Liver (tissue), 8 donors: ENCODE measurements at regions not wholly inside any gene's neighbourhood (a gene's known extent, or its start where the extent isn't known, plus 50 kb on each side); places are given as distances from the start of the nearest gene placed in this dataset.

Source experiments
- DNase-seq: peaks from one replicate; pipeline ENCODE4 v3.0.0-alpha.2; 2017; ENCODE audit warnings: low spot score
- H3K27ac ChIP-seq, 2 donors: one replicate each; pipeline ENCODE4 v1.7.0; 2013; ENCODE audit warnings: inconsistent platforms in 2 of 2, low read length in 2 of 2, control low read depth in 1 of 2, low read depth in 1 of 2, mild to moderate bottlenecking in 1 of 2
- H3K27me3 ChIP-seq, 4 donors: one replicate each; pipeline versions ENCODE4 v1.6.1 to v1.7.0; 2013; ENCODE audit warnings: low read length in 3 of 4, inconsistent platforms in 1 of 4, mild to moderate bottlenecking in 1 of 4, moderate library complexity in 1 of 4; ENCODE audit not compliant: control insufficient read depth in 4 of 4, insufficient read depth in 4 of 4
- H3K36me3 ChIP-seq, 4 donors: one replicate each; pipeline versions ENCODE4 v1.6.1 to v1.7.0; 2013; ENCODE audit warnings: low read length in 3 of 4, mild to moderate bottlenecking in 3 of 4, low read depth in 1 of 4, moderate library complexity in 1 of 4; ENCODE audit not compliant: control insufficient read depth in 4 of 4, insufficient read depth in 3 of 4
- H3K4me1 ChIP-seq, 4 donors: one replicate each; pipeline versions ENCODE4 v1.6.1 to v1.7.0; 2013; ENCODE audit warnings: low read length in 3 of 4, mild to moderate bottlenecking in 3 of 4, moderate library complexity in 1 of 4; ENCODE audit not compliant: control insufficient read depth in 4 of 4, insufficient read depth in 4 of 4
- H3K4me3 ChIP-seq, 3 donors: one replicate each; pipeline versions ENCODE4 v1.6.1 to v1.7.0; 2013; ENCODE audit warnings: low read length in 3 of 3, control low read depth in 1 of 3, low read depth in 1 of 3, mild to moderate bottlenecking in 1 of 3
- H3K9ac ChIP-seq, 2 donors: one replicate each; pipeline ENCODE4 v1.7.0; 2013; ENCODE audit warnings: low read length in 2 of 2, mild to moderate bottlenecking in 2 of 2, moderate library complexity in 2 of 2, control low read depth in 1 of 2, low read depth in 1 of 2
- H3K9me3 ChIP-seq, 4 donors: one replicate each; pipeline versions ENCODE4 v1.6.1 to v1.7.0; 2013; ENCODE audit warnings: low read length in 3 of 4; ENCODE audit not compliant: control insufficient read depth in 4 of 4
- EGR1 ChIP-seq, 2 donors: IDR thresholded peaks; 2 replicates each; pipeline ENCODE4 v1.6.1; 2016 to 2018; ENCODE audit warnings: antibody characterized with exemption in 2 of 2, low read depth in 2 of 2
- FOXA1 ChIP-seq: IDR thresholded peaks from 2 replicates; pipeline ENCODE4 v1.6.1; 2016; ENCODE audit warnings: antibody characterized with exemption
- FOXA2 ChIP-seq: IDR thresholded peaks from 2 replicates; pipeline ENCODE4 v1.6.1; 2016; ENCODE audit warnings: antibody characterized with exemption
- GABPA ChIP-seq, 2 donors: IDR thresholded peaks in 1 of 2; conservative IDR thresholded peaks in 1 of 2; 2 replicates each; pipeline ENCODE4 v1.6.1; 2016; ENCODE audit warnings: antibody characterized with exemption in 2 of 2, mild to moderate bottlenecking in 1 of 2, moderate library complexity in 1 of 2
- HNF4A ChIP-seq, 2 donors: conservative IDR thresholded peaks; 2 replicates each; pipeline ENCODE4 v1.6.1; 2016; ENCODE audit warnings: antibody characterized with exemption in 2 of 2, mild to moderate bottlenecking in 2 of 2
- HNF4G ChIP-seq: IDR thresholded peaks from 2 replicates; pipeline ENCODE4 v1.6.1; 2016; ENCODE audit warnings: antibody characterized with exemption
- JUND ChIP-seq, 2 donors: IDR thresholded peaks; 2 replicates each; pipeline ENCODE4 v1.6.1; 2016; ENCODE audit warnings: antibody characterized with exemption in 2 of 2
- NR2F2 ChIP-seq: IDR thresholded peaks from 2 replicates; pipeline ENCODE4 v1.6.1; 2016; ENCODE audit warnings: antibody characterized with exemption
- RAD21 ChIP-seq, 2 donors: IDR thresholded peaks; 2 replicates each; pipeline ENCODE4 v1.6.1; 2016; ENCODE audit warnings: antibody characterized with exemption in 2 of 2, mild to moderate bottlenecking in 2 of 2
- RXRA ChIP-seq, 2 donors: IDR thresholded peaks; 2 replicates each; pipeline ENCODE4 v1.6.1; 2017 to 2018; ENCODE audit warnings: antibody characterized with exemption in 2 of 2, mild to moderate bottlenecking in 1 of 2
- SP1 ChIP-seq: IDR thresholded peaks from 2 replicates; pipeline ENCODE4 v1.6.1; 2018; ENCODE audit warnings: antibody characterized with exemption, mild to moderate bottlenecking
- TAF1 ChIP-seq: conservative IDR thresholded peaks from 2 replicates; pipeline ENCODE4 v1.6.1; 2016; ENCODE audit warnings: antibody characterized with exemption, mild to moderate bottlenecking
- YY1 ChIP-seq: IDR thresholded peaks from 2 replicates; pipeline ENCODE4 v1.6.1; 2016; ENCODE audit warnings: antibody characterized with exemption, mild to moderate bottlenecking
- WGBS: extraction: QIAGEN DNeasy Blood & Tissue Kit; methylation state at CpG from one replicate; pipeline ENCODE4 v1.1.7; 2013; 5-methylcytosine and 5-hydroxymethylcytosine counted together
- TF ChIP-seq, protein P1 (sequence below): IDR thresholded peaks from 2 replicates; pipeline ENCODE4 v1.6.1; 2016; ENCODE audit warnings: antibody characterized with exemption
- TF ChIP-seq, protein P2 (sequence below): fragments of 150-350 bp; IDR thresholded peaks from 2 replicates; pipeline ENCODE4 v1.5.1; 2017; ENCODE audit warnings: improper control_type of control experiment, low read depth, low read length; ENCODE audit not compliant: missing input control
- TF ChIP-seq, protein P3 (sequence below): IDR thresholded peaks from 2 replicates; pipeline ENCODE4 v1.6.1; 2016; ENCODE audit warnings: antibody characterized with exemption, mild to moderate bottlenecking
- TF ChIP-seq, protein P4 (sequence below): IDR thresholded peaks from 2 replicates; pipeline ENCODE4 v1.6.1; 2016; ENCODE audit warnings: antibody characterized with exemption
- TF ChIP-seq, protein P5 (sequence below): IDR thresholded peaks from 2 replicates; pipeline ENCODE4 v1.6.1; 2016; ENCODE audit warnings: antibody characterized with exemption
- donor health status: healthy.
- donor health status: healthy.
- donor health status: healthy.
- donor health status: healthy.
- donor health status: healthy.

DNA sequence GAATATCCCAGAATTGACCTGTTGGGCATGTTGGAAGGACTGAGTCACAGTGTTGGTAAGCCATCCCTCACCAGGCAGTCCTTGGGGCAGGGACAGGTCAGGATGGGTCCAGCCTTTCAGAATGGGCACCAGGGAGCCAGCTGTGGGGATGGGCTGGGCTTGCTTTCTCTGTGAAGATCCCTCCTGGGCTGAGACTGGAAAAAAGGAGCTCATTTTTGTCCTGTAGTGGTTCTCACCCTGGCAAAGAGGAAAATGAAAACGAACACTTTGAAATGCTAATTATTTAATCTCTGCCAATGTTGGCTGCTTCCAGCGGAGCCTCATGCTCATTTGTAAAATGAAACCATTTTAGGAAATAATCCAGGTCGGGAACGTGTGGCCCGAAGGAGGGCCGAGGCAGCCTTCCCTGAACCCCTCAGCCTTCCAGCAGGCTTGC is 237.5 kb upstream of the SALL1 start:
- DNase-seq = no peak
- H3K36me3 ChIP-seq = no peaks in the 10 kb centered on the region
- H3K4me1 ChIP-seq = no peaks in the 10 kb centered on the region
- WGBS = 85% methylated on average over 6 of the region's 6 CpGs
- no peak for TF ChIP-seq JUND (IDR thresholded peaks at IDR 0.05)
- TF ChIP-seq, protein P1, sequence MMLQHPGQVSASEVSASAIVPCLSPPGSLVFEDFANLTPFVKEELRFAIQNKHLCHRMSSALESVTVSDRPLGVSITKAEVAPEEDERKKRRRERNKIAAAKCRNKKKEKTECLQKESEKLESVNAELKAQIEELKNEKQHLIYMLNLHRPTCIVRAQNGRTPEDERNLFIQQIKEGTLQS = no peak
- TF ChIP-seq NR2F2 = no peak
- no peak for TF ChIP-seq HNF4A (conservative IDR thresholded peaks at IDR 0.05)
- TF ChIP-seq YY1 = no peak
- TF ChIP-seq FOXA1 = no peak
- TF ChIP-seq, protein P2, sequence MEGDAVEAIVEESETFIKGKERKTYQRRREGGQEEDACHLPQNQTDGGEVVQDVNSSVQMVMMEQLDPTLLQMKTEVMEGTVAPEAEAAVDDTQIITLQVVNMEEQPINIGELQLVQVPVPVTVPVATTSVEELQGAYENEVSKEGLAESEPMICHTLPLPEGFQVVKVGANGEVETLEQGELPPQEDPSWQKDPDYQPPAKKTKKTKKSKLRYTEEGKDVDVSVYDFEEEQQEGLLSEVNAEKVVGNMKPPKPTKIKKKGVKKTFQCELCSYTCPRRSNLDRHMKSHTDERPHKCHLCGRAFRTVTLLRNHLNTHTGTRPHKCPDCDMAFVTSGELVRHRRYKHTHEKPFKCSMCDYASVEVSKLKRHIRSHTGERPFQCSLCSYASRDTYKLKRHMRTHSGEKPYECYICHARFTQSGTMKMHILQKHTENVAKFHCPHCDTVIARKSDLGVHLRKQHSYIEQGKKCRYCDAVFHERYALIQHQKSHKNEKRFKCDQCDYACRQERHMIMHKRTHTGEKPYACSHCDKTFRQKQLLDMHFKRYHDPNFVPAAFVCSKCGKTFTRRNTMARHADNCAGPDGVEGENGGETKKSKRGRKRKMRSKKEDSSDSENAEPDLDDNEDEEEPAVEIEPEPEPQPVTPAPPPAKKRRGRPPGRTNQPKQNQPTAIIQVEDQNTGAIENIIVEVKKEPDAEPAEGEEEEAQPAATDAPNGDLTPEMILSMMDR = no peak
- TF ChIP-seq RXRA (IDR thresholded peaks at IDR 0.05) = no peak
- TF ChIP-seq, protein P3, sequence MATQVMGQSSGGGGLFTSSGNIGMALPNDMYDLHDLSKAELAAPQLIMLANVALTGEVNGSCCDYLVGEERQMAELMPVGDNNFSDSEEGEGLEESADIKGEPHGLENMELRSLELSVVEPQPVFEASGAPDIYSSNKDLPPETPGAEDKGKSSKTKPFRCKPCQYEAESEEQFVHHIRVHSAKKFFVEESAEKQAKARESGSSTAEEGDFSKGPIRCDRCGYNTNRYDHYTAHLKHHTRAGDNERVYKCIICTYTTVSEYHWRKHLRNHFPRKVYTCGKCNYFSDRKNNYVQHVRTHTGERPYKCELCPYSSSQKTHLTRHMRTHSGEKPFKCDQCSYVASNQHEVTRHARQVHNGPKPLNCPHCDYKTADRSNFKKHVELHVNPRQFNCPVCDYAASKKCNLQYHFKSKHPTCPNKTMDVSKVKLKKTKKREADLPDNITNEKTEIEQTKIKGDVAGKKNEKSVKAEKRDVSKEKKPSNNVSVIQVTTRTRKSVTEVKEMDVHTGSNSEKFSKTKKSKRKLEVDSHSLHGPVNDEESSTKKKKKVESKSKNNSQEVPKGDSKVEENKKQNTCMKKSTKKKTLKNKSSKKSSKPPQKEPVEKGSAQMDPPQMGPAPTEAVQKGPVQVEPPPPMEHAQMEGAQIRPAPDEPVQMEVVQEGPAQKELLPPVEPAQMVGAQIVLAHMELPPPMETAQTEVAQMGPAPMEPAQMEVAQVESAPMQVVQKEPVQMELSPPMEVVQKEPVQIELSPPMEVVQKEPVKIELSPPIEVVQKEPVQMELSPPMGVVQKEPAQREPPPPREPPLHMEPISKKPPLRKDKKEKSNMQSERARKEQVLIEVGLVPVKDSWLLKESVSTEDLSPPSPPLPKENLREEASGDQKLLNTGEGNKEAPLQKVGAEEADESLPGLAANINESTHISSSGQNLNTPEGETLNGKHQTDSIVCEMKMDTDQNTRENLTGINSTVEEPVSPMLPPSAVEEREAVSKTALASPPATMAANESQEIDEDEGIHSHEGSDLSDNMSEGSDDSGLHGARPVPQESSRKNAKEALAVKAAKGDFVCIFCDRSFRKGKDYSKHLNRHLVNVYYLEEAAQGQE = no peak
- TF ChIP-seq, protein P4, sequence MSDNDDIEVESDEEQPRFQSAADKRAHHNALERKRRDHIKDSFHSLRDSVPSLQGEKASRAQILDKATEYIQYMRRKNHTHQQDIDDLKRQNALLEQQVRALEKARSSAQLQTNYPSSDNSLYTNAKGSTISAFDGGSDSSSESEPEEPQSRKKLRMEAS = no peak
- no peak for TF ChIP-seq TAF1
- no peak for TF ChIP-seq HNF4G
- TF ChIP-seq RAD21 (IDR thresholded peaks at IDR 0.05) = no peak
- no peak for TF ChIP-seq FOXA2
- TF ChIP-seq, protein P5, sequence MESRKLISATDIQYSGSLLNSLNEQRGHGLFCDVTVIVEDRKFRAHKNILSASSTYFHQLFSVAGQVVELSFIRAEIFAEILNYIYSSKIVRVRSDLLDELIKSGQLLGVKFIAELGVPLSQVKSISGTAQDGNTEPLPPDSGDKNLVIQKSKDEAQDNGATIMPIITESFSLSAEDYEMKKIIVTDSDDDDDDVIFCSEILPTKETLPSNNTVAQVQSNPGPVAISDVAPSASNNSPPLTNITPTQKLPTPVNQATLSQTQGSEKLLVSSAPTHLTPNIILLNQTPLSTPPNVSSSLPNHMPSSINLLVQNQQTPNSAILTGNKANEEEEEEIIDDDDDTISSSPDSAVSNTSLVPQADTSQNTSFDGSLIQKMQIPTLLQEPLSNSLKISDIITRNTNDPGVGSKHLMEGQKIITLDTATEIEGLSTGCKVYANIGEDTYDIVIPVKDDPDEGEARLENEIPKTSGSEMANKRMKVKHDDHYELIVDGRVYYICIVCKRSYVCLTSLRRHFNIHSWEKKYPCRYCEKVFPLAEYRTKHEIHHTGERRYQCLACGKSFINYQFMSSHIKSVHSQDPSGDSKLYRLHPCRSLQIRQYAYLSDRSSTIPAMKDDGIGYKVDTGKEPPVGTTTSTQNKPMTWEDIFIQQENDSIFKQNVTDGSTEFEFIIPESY = no peak
- TF ChIP-seq EGR1 (IDR thresholded peaks at IDR 0.05; ENCODE audit: low read depth in 2 of 2) = no peak
- no peak for TF ChIP-seq GABPA (IDR thresholded peaks at IDR 0.05 in 1 of 2, conservative IDR thresholded peaks at IDR 0.05 in 1 of 2)
- TF ChIP-seq SP1 = no peak
- H3K9ac ChIP-seq = no peak overlapping the region
- H3K4me3 ChIP-seq = no peak overlapping the region
- no peaks in the 10 kb centered on the region for H3K27me3 ChIP-seq
- H3K27ac ChIP-seq = no peak overlapping the region
- H3K9me3 ChIP-seq = peaks cover 0 to 3% (median 0%) of the 10 kb centered on the region in 4 donors
